GM04503 (cell line): ENCODE measurements at regions not wholly inside any gene's neighbourhood (a gene's known extent, or its start where the extent isn't known, plus 50 kb on each side); places are given as distances from the start of the nearest gene placed in this dataset.

Experiments used
- DNase-seq: peaks from one replicate; pipeline ENCODE4 v3.0.0-alpha.2; 2012; ENCODE audit warnings: low read depth

- no peak for DNase-seq
These were observed 153.0 kb upstream of the TENM3 start for GRCh38 chr4:182090186-182090585.

DNA sequence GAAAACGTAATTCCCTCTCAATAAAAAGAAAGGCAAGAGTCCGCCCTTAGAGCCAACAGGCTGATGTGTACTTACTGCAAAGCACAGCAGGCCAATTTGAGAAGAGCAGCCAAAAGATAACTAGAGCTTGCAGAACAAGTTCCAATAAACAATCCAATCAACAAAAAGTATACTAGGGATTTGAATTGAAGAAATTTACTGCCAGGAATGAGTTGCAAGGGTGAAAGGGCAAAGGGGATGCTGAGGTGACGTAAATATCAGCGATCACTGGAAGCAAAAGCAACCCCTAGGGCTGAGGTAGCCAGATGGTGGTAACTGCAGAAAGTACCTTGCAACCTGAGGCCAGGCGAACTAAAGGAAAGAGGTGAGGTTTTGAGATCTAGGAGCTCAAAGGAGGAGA lies 152.1 kb upstream of the TENM3 start:
- DNase-seq, result no peak

DNA sequence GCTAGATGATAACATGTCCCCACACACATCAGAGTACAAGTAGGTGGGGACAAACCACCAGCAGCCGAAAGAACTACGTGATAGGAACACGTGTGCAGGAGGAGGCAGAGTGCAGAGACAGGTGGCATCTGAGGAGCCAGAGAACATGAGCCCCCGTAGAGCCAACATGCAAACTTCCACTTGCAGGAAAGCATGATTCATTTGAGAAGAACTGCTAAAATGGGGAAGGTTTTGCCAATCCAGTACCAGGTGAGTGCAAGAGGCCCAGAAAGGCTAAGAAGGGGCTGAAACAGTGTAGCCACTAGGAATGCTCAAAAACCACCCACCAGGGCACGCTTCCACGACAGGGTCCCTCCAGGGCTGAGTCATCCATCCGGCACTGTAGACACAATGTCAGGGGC lies 149.8 kb upstream of the TENM3 start:
- DNase-seq, result no peak

DNA sequence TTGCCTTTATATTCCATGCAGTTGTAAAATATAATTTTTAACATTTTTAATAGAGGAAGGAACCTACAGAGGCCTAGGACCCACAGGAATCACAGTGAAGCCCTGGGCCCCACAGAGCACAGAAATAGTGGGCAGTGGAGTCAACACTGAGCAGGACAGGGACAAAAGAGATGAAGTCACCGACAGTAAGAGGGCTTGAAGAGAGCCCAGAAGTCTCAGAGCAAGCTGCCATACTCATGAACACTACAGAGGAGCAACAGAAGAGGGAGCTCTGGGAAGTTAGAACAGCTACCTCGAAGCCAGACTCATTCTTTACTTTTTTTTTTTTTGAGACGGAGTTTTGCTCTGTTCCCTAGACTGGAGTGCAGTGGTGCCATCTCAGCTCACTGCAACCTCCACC lies 149.3 kb upstream of the TENM3 start:
- DNase-seq, result no peak

DNA sequence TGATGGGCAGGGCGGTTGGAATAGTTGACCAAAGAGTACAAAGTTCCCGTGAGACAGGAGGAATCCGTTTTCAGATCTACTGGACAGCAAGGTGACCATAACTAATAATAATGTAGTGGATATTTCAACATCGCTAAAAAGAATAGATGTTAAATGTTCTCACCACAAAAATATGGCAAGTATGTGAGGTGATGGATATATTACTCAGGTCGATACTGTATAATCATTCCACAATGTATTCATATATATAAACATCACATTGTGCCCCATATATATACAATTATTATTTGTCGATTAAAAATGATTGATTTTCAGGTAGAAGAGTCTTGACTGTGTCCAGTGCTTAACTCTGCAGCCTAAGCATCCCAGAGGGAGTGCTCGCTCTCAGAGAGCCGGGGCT lies 141.6 kb upstream of the TENM3 start:
- no peak for DNase-seq

DNA sequence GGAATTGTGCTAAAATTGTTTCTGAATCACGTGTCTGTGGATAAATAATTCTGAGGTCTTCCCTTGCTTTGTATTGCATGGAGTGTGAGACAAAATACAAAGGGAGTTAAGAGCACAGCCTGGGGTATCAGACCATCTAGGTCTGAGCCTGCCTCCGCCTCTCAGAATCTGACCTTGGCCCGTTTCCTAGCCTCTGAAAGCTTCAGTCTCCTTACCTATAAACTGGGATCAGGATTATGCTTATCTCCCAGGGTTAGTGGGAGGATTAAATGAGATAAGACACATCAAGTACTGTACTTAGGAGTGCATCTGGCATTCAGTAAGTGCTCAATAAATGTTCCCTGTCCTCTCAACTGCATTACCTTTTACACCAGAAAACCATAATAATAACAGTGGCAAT lies 140.6 kb upstream of the TENM3 start:
- no peak for DNase-seq

GRCh38 chr4:182103614-182104319 lies 139.4 kb upstream of the TENM3 start:
- DNase-seq, result no peak

GRCh38 chr4:182105416-182105815 lies 137.8 kb upstream of the TENM3 start:
- DNase-seq, result no peak

GRCh38 chr4:182107931-182108330 lies 135.3 kb upstream of the TENM3 start:
- DNase-seq, result no peak

GRCh38 chr4:182111586-182111985 lies 131.6 kb upstream of the TENM3 start:
- no peak for DNase-seq

- peak; percentile 34 for DNase-seq
These were observed 129.4 kb upstream of the TENM3 start for GRCh38 chr4:182113779-182114178.

GRCh38 chr4:182124359-182124758 lies 118.8 kb upstream of the TENM3 start:
- no peak for DNase-seq

DNA sequence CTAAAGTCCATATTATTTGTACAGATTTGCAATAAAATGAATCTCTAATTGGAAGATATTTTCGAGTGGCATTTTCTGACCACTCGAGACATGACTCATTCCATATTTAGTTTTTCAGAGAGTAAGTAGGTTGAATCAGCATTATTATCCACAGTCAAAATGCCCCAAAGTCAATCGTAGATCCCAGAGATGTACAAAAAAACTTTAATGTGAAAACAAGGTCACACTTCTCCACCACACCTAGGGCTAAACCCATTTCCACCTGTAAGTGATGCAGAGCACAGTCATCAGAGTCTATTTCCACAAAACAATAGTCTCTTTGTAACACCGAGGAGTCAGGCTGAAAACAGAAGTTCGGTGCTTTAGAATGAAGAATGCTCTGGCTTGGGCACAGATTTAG lies 117.1 kb upstream of the TENM3 start:
- DNase-seq, result no peak

GRCh38 chr4:182126603-182127002 lies 116.6 kb upstream of the TENM3 start:
- DNase-seq, result no peak

DNA sequence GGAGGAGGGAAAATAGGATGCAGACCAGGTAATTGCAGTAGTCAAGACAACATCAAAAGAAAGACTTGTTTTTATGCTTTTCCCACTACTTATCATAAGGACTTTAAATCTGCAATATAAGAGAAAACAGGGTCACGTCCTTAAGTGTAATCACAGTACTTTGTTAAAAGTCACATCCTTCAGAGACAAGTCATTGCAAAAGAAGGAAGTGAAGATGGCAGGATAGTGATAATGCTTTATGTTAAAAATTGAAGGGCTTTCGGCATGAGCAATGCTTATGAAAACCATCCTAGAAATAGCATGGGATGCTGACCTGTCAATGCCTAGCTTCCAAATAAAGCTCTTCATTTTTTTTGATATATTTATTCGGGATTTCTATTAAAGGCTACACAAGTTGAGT lies 110.2 kb upstream of the TENM3 start:
- no peak for DNase-seq

GRCh38 chr4:182134261-182134660 lies 108.9 kb upstream of the TENM3 start:
- no peak for DNase-seq

- no peak for DNase-seq
These were observed 107.0 kb upstream of the TENM3 start for GRCh38 chr4:182136201-182136600.

DNA sequence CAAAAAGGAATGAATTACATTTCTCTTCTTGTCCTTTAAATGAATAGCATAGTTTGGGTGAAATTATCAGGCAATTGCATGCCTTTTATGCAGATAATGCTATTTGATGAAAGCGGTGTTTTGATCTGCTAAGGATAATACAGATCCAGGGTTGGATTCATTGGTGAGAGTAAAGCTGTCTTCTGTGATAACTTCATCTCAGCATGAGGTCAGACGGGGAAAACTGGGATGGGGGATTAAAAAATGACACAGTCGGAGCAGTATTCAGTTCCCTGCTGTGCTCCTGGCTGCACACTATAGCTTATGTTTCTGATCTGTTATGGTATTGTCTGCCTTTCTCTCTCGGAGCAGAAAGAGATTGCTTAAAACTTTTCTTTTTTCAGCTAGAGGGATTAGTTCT lies 105.9 kb upstream of the TENM3 start:
- DNase-seq, result no peak

DNA sequence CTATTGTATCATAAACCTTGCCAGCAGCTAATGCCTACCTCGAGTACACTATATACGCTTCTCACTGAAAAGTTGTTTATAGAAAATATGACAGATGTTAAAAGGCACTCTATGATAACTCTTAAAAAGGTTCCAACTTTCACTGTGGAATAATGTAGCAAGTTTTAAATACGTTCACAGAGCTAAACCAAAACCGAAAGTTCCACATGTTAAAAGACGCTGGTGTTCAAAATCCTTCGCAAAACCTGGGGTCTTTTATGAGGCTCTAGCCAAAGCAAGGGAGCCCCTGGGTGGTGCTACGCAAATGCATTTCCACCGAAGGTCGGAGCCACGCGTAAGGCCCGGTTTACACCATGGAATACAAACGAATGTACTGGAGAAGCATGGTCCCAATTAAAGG lies 103.7 kb upstream of the TENM3 start:
- no peak for DNase-seq

DNA sequence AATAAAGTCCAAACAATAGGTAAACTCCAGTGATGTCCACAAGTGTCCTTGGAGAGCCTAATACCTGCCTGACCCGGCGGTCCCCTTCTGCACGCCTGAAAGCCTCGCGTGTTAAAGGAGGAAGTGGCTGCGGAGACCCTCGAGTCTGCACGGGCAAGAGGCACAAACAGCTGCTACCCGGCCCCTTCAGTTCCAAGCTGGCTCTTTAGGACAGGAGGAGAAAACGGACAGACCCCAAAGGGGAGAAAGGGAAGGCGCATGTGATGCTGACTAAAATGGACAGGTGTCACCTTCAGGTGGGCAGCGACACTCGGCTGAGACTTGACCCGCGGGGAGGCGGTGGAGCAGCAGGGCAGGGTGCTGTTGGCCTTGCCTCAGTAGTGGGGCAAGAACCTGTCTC lies 102.7 kb upstream of the TENM3 start:
- no peak for DNase-seq

DNA sequence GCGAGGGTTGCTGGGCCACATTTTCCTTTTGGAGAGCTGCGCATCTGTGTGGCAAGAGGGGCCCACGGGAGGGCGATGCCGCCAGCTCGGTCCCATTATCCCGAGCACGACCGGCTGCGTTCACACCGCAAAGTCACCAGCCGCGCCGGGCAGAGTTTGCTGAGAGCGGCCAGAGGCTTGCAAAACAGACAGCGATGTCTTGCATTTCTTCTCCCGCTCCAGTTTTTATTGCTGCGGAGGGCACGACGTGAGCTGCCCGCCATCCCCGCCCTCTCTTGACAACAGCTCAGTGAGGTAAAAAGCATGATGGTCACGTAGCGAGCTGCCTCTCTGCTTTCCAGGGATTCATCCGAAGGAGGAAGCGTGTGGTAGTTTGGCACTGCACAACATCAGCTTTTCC lies 102.1 kb upstream of the TENM3 start:
- no peak for DNase-seq

DNA sequence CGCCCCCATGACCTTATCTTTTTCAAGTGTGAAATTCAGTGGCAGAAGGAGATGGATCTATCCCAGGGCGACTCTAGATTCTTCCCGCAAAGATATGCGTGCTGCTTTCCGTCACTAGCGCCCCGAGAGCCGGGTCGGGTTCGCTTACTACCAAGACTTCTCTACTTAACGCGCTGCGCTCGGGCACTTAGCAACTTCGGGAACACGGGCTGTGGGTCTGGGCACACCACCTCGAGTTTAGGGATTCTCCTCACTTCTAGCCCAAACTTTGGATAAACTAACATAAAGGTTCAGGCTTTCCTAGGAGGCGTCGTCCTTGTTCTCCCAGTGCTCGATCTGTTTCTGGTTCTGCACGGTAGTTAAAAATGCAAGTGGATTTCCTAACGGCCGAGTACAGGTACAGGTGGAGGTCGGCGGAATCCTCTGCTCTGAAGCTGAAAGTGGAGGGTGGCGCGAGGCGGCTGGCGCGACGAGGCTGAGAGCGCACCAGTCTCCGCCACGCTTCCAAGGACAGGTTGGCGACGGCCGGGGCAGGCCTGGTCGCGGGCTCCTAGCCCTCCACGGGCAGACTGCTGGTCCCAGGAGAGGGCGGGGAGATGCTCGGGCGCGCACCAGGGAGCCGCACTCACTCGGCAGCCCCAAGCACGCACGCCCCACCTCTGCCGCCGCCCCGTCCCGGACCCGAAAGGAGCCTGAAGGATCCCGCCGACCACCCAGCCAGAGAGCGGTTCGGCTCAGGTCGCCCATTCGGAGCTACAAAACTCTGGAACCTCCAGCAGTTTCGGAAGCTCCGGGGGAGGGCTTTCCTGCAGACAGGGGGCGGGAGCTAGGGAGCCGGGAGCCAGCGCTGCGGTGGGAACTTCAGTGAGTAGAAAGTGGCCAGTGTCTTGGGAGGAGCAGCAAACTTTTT lies 100.8 kb upstream of the TENM3 start:
- no peak for DNase-seq

GRCh38 chr4:182143086-182143821 lies 99.9 kb upstream of the TENM3 start:
- no peak for DNase-seq
